ENCODE measurements at regions not wholly inside any gene's neighbourhood (a gene's known extent, or its start where the extent isn't known, plus 50 kb on each side); places are given as distances from the start of the nearest gene placed in this dataset.

GRCh38 chr4:11732155-11732554, 303.5 kb upstream of the HS3ST1 start:
- H4K20me1 ChIP-seq (ENCODE audit: insufficient read depth, low read length) = no peaks in the 10 kb centered on the region
- CTCF ChIA-PET (ENCODE audit: low intra/inter-chr PET ratio, low total read pairs) = no interaction called here
- no peaks in the 10 kb centered on the region for H3K4me1 ChIP-seq (ENCODE audit: insufficient read depth, low read length)
- no peaks in the 10 kb centered on the region for H3K36me3 ChIP-seq (replicated peaks in 1 of 2; ENCODE audit: control insufficient read depth in 1 of 2, insufficient read depth in 2 of 2, low read length in 2 of 2)
- ATAC-seq (no peak), DNase-seq (ENCODE audit: low spot score) (no peak), FAIRE-seq (no peak)
- no peak overlapping the region for H3K9ac ChIP-seq (ENCODE audit: insufficient read depth, low read depth, low read length)
- BruUV-seq (replicated peaks) = no TSS peak
- H3K27ac ChIP-seq (ENCODE audit: extremely low read length, insufficient read depth, low read length) = no peak overlapping the region
- no peak overlapping the region for H2AFZ ChIP-seq (ENCODE audit: low read length)
- WGBS (ENCODE audit: low lambda C conversion rate) = 39% methylated on average over 4 of the region's 4 CpGs
- intact Hi-C loops (cut with micrococcal nuclease; ENCODE audit: unreplicated experiment) = no loop called here
- POLR2A ChIA-PET = no interaction called here
- no peak overlapping the region for H3K4me3 ChIP-seq (replicated peaks in 1 of 3; ENCODE audit: insufficient read depth in 1 of 3, low read depth in 2 of 3, low read length in 3 of 3)
- peaks cover 68% of the 10 kb centered on the region for H3K9me3 ChIP-seq (ENCODE audit: low read length)
- H3K4me2 ChIP-seq (ENCODE audit: low read depth, low read length) = no peak overlapping the region
- in situ Hi-C loops (cut with HindIII; ENCODE audit: extremely low pct_ligation_motif_present, low pct_unique_long_range_greater_than_20kb) = no loop called here
- no peaks in the 10 kb centered on the region for H3K79me2 ChIP-seq (ENCODE audit: insufficient read depth, low read length)
- H3K27me3 ChIP-seq (ENCODE audit: control insufficient read depth in 1 of 2, insufficient read depth in 2 of 2, low read length in 2 of 2) = no peaks in the 10 kb centered on the region
- TF ChIP-seq NCOA1 (CRISPR knock-in tag; IDR thresholded peaks at IDR 0.05) = no peak
- no peak for TF ChIP-seq ZNF839 (CRISPR knock-in tag; IDR thresholded peaks at IDR 0.05; ENCODE audit: borderline replicate concordance)
- no peak for TF ChIP-seq HES4 (CRISPR knock-in tag; IDR thresholded peaks at IDR 0.05; ENCODE audit: borderline replicate concordance)
- TF ChIP-seq ZNF777 (CRISPR knock-in tag; IDR thresholded peaks at IDR 0.05) = no peak

DNA sequence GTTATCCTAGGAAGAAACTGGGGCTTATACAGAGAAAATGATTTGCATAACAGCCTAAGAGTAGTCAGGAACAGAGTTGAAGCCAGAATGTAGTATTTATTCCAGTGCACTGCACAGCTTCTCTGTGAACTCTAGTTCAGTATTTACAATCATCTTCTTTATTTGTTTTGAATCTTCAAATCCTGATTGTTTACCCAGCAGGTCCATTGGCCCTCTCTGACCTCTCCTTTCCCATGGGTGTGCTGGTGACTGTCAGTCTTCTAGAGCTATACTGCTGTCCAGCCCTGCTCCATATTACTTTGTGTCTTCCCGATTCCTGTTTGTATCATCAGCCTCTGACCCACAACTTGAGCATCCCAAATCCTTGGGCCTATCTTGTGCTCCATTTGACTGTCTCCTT, 301.9 kb upstream of the HS3ST1 start:
- H3K27me3 ChIP-seq (ENCODE audit: control insufficient read depth in 1 of 2, insufficient read depth in 2 of 2, low read length in 2 of 2) = no peaks in the 10 kb centered on the region
- BruUV-seq (replicated peaks) = no TSS peak
- H4K20me1 ChIP-seq (ENCODE audit: insufficient read depth, low read length) = no peaks in the 10 kb centered on the region
- no peak overlapping the region for H2AFZ ChIP-seq (ENCODE audit: low read length)
- no peak for ATAC-seq
- no peak for DNase-seq (ENCODE audit: low spot score)
- H3K79me2 ChIP-seq (ENCODE audit: insufficient read depth, low read length) = no peaks in the 10 kb centered on the region
- H3K4me1 ChIP-seq (ENCODE audit: insufficient read depth, low read length) = no peaks in the 10 kb centered on the region
- H3K9ac ChIP-seq (ENCODE audit: insufficient read depth, low read depth, low read length) = no peak overlapping the region
- CTCF ChIA-PET (ENCODE audit: low intra/inter-chr PET ratio, low total read pairs) = no interaction called here
- peaks cover 52% of the 10 kb centered on the region for H3K9me3 ChIP-seq (ENCODE audit: low read length)
- no peaks in the 10 kb centered on the region for H3K36me3 ChIP-seq (replicated peaks in 1 of 2; ENCODE audit: control insufficient read depth in 1 of 2, insufficient read depth in 2 of 2, low read length in 2 of 2)
- H3K4me2 ChIP-seq (ENCODE audit: low read depth, low read length) = no peak overlapping the region
- in situ Hi-C loops (cut with HindIII; ENCODE audit: extremely low pct_ligation_motif_present, low pct_unique_long_range_greater_than_20kb) = no loop called here
- H3K27ac ChIP-seq (ENCODE audit: extremely low read length, insufficient read depth, low read length) = no peak overlapping the region
- no peak overlapping the region for H3K4me3 ChIP-seq (replicated peaks in 1 of 3; ENCODE audit: insufficient read depth in 1 of 3, low read depth in 2 of 3, low read length in 3 of 3)
- WGBS (ENCODE audit: low lambda C conversion rate) = 0% methylated on average over 1 of the region's 1 CpG
- no peak for FAIRE-seq
- POLR2A ChIA-PET = no interaction called here
- intact Hi-C loops (cut with micrococcal nuclease; ENCODE audit: unreplicated experiment) = no loop called here
- TF ChIP-seq BRCA1 (CRISPR knock-in tag; IDR thresholded peaks at IDR 0.05) (no peak), ZNF597 (CRISPR knock-in tag; IDR thresholded peaks at IDR 0.05) (no peak), MAZ (IDR thresholded peaks at IDR 0.05; ENCODE audit: borderline replicate concordance, low read depth, low read length) (no peak), MAZ (CRISPR knock-in tag; IDR thresholded peaks at IDR 0.05; ENCODE audit: low read depth) (no peak), E2F1 (CRISPR knock-in tag; IDR thresholded peaks at IDR 0.05) (no peak), PPARG (CRISPR knock-in tag; conservative IDR thresholded peaks at IDR 0.05) (no peak), HNRNPUL1 (IDR thresholded peaks at IDR 0.05; ENCODE audit: low read depth, low read length) (no peak), SNAPC5 (CRISPR knock-in tag; IDR thresholded peaks at IDR 0.05; ENCODE audit: borderline replicate concordance) (no peak)

All from HepG2 (cell line).